Calu3 (cell line): ENCODE measurements at regions not wholly inside any gene's neighbourhood (a gene's known extent, or its start where the extent isn't known, plus 50 kb on each side); places are given as distances from the start of the nearest gene placed in this dataset.

Source experiments
- BruUV-seq: library from RNA; stranded (reverse); fragments of 400-500 nt; replicated peaks from 2 replicates; lab custom pipeline; 2021; lab: Mats Ljungman, UMichigan
- CTCF ChIA-PET: fragments of 300-600 bp; sonication (Branson Sonifier 250); formaldehyde crosslinking; loops from one replicate; lab custom pipeline; 2022; ENCODE audit warnings: antibody characterized with exemption; lab: Charles Lee
- DNase-seq: peaks from one replicate; pipeline ENCODE4 v3.0.0; 2022
- H3K27ac Mint-ChIP-seq: one replicate; pipeline ENCODE4 v1.8.0; 2022; ENCODE audit warnings: mixed read lengths; ENCODE audit not compliant: unreplicated experiment
- H3K27me3 Mint-ChIP-seq: one replicate; pipeline ENCODE4 v1.8.0; 2022; ENCODE audit warnings: mixed read lengths; ENCODE audit not compliant: unreplicated experiment
- H3K36me3 Mint-ChIP-seq: one replicate; pipeline ENCODE4 v1.8.0; 2022; ENCODE audit warnings: mild to moderate bottlenecking, moderate library complexity, mixed read lengths; ENCODE audit not compliant: insufficient read depth, unreplicated experiment
- H3K4me1 Mint-ChIP-seq: one replicate; pipeline ENCODE4 v1.8.0; 2022; ENCODE audit warnings: mild to moderate bottlenecking, low read depth, mixed read lengths; ENCODE audit not compliant: unreplicated experiment
- H3K4me3 Mint-ChIP-seq: one replicate; pipeline ENCODE4 v1.8.0; 2022; ENCODE audit warnings: mild to moderate bottlenecking, low read depth, moderate library complexity, mixed read lengths; ENCODE audit not compliant: unreplicated experiment
- H3K9me3 Mint-ChIP-seq: one replicate; pipeline ENCODE4 v1.8.0; 2022; ENCODE audit warnings: low read depth, mixed read lengths; ENCODE audit not compliant: unreplicated experiment
- intact Hi-C: fragments of 100-400 bp; cut with micrococcal nuclease; formaldehyde crosslinking; loops from one replicate; pipeline ENCODE4 v1.10.0; 2022; ENCODE audit not compliant: unreplicated experiment
- TF ChIP-seq, protein P1 (sequence below): fragments of 200-600 bp; IDR thresholded peaks from one replicate; pipeline ENCODE4 v1.8.0; 2022; ENCODE audit warnings: antibody characterized with exemption; ENCODE audit not compliant: unreplicated experiment

DNA sequence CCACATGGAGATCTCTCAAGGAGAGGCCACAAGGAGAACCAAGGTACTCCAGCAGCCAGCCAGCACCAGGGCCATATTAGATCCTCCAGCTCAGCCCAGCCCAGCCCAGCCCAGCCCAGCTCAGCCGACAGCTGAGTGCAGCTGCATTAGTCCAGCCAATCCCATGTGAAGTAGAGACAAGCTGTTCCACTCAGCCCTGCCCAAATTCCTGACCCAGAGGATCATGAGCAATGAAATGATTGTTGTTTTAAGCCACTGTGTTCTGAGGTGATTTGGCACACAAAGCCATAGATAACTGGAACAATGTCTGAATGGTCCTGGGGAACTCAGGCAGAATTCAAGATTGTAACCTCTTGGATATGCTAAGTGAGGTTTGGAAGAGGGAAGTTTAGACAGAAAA lies 59.5 kb upstream of the BMP2 start:
- no peaks in the 10 kb centered on the region for H3K9me3 Mint-ChIP-seq
- H3K4me3 Mint-ChIP-seq = no peak overlapping the region
- intact Hi-C loops = loop anchor here (2.0 to 5.0 kb wide), 2 partner anchors 46 to 117 kb away; no protein-coding TSS in a partner anchor
- DNase-seq = peak; percentile 40
- CTCF ChIA-PET = interaction anchor here (1.0 to 1.7 kb wide), 2 partner anchors 28 to 44 kb away, joined by 4 read pairs; no protein-coding TSS in a partner anchor
- BruUV-seq = no TSS peak
- TF ChIP-seq, protein P1, sequence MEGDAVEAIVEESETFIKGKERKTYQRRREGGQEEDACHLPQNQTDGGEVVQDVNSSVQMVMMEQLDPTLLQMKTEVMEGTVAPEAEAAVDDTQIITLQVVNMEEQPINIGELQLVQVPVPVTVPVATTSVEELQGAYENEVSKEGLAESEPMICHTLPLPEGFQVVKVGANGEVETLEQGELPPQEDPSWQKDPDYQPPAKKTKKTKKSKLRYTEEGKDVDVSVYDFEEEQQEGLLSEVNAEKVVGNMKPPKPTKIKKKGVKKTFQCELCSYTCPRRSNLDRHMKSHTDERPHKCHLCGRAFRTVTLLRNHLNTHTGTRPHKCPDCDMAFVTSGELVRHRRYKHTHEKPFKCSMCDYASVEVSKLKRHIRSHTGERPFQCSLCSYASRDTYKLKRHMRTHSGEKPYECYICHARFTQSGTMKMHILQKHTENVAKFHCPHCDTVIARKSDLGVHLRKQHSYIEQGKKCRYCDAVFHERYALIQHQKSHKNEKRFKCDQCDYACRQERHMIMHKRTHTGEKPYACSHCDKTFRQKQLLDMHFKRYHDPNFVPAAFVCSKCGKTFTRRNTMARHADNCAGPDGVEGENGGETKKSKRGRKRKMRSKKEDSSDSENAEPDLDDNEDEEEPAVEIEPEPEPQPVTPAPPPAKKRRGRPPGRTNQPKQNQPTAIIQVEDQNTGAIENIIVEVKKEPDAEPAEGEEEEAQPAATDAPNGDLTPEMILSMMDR = no peak
- peaks cover 5% of the 10 kb centered on the region for H3K36me3 Mint-ChIP-seq
- H3K4me1 Mint-ChIP-seq = peaks cover 78% of the 10 kb centered on the region
- peak overlapping the region; percentile 80 for H3K27ac Mint-ChIP-seq
- H3K27me3 Mint-ChIP-seq = no peaks in the 10 kb centered on the region

GRCh38 chr20:6707321-6707831 lies 60.1 kb upstream of the BMP2 start:
- TF ChIP-seq, protein P1 = no peak
- H3K36me3 Mint-ChIP-seq = peaks cover 5% of the 10 kb centered on the region
- no peak overlapping the region for H3K4me3 Mint-ChIP-seq
- H3K4me1 Mint-ChIP-seq = peaks cover 83% of the 10 kb centered on the region
- BruUV-seq = no TSS peak
- H3K27me3 Mint-ChIP-seq = no peaks in the 10 kb centered on the region
- CTCF ChIA-PET = interaction anchor here (1.0 kb wide), 1 partner anchor 28 kb away, joined by 4 read pairs; no protein-coding TSS in a partner anchor
- H3K27ac Mint-ChIP-seq = peak overlapping the region; percentile 80
- H3K9me3 Mint-ChIP-seq = no peaks in the 10 kb centered on the region
- no peak for DNase-seq
- intact Hi-C loops = loop anchor here (5.0 kb wide), 1 partner anchor 45 kb away; no protein-coding TSS in a partner anchor

- no peak overlapping the region for H3K4me3 Mint-ChIP-seq
- no peaks in the 10 kb centered on the region for H3K27me3 Mint-ChIP-seq
- TF ChIP-seq, protein P1 = no peak
- no peaks in the 10 kb centered on the region for H3K9me3 Mint-ChIP-seq
- H3K4me1 Mint-ChIP-seq = peaks cover 85% of the 10 kb centered on the region
- CTCF ChIA-PET = no interaction called here
- BruUV-seq = no TSS peak
- H3K36me3 Mint-ChIP-seq = peaks cover 5% of the 10 kb centered on the region
- intact Hi-C loops = loop anchor here (5.0 kb wide), 1 partner anchor 44 kb away; no protein-coding TSS in a partner anchor
- H3K27ac Mint-ChIP-seq = no peak overlapping the region
- no peak for DNase-seq
Observed at GRCh38 chr20:6705926-6706548, 61.4 kb upstream of the BMP2 start.

DNA sequence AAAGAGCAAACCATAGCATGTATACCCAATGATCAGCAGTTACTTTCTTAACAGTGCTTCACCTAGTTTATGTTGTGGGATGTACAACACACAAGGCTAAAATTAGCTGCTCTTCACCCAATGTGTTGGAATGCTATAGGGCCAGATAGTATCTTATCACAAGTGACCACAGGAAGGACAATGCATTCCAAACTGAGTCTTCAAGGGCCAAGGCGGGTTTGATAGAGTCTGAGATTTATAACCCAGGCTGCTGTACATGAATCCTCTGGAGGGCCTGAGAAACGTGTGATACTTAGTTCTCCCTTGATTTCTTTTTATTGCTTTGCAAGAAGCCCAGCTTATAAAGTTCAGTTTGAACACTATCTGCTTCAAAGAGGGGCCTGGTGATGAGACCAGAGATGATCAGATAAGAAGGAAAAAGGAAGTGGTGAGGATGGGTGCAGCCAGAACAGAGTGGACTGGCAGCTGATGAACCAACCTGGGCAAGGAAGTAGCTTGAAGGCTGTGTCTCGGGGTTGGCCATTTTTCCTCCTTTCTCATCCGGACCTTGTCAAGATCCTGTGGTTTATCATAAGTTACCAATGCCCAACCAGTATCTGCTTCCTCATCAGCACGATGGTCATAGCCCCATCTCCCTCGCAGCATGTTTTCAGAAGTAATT lies 62.2 kb upstream of the BMP2 start:
- H3K27ac Mint-ChIP-seq = no peak overlapping the region
- peaks cover 90% of the 10 kb centered on the region for H3K4me1 Mint-ChIP-seq
- no peak for DNase-seq
- H3K4me3 Mint-ChIP-seq = no peak overlapping the region
- CTCF ChIA-PET = no interaction called here
- no peaks in the 10 kb centered on the region for H3K9me3 Mint-ChIP-seq
- H3K36me3 Mint-ChIP-seq = peaks cover 5% of the 10 kb centered on the region
- intact Hi-C loops = loop anchor here (5.0 kb wide), 1 partner anchor 43 kb away; no protein-coding TSS in a partner anchor
- TF ChIP-seq, protein P1 = no peak
- BruUV-seq = no TSS peak
- H3K27me3 Mint-ChIP-seq = no peaks in the 10 kb centered on the region
